H1 (cell line): ENCODE measurements at regions not wholly inside any gene's neighbourhood (a gene's known extent, or its start where the extent isn't known, plus 50 kb on each side); places are given as distances from the start of the nearest gene placed in this dataset.
A peak's percentile ranks its signal among the peaks of the same experiment; 100 is the strongest.

ENCODE experiments used
- CTCF ChIA-PET: fragments of 300-600 bp; sonication (Branson Sonifier 250); formaldehyde crosslinking; loops from one replicate; lab custom pipeline; 2021; ENCODE audit not compliant: partially characterized antibody; lab: Charles Lee
- POLR2A ChIA-PET: fragments of 300-600 bp; sonication (Branson Sonifier 250); formaldehyde crosslinking; loops from one replicate; lab custom pipeline; 2021; ENCODE audit warnings: inconsistent platforms; ENCODE audit not compliant: partially characterized antibody; lab: Charles Lee
- DNase-seq, 2 experiments: peaks; one replicate each; pipeline versions ENCODE4 v3.0.0 to v3.0.0-alpha.2; 2010 to 2022; ENCODE audit warnings: low spot score in 2 of 2, low read depth in 1 of 2, mixed read lengths in 1 of 2
- FAIRE-seq: peaks from 2 replicates; lab custom pipeline; 2011; peaks lifted over from hg19 to GRCh38; lab: Jason Lieb, UNC
- H2AFZ ChIP-seq: 2 replicates; pipeline ENCODE4 v1.8.1; 2012; ENCODE audit warnings: low read length, inconsistent platforms
- H2AK5ac ChIP-seq: 2 replicates; pipeline ENCODE4 v1.6.1; 2013; ENCODE audit warnings: low read depth, low read length
- H2BK120ac ChIP-seq: replicated peaks from 2 replicates; pipeline ENCODE3; 2013; ENCODE audit warnings: low read depth, low read length, inconsistent platforms
- H2BK12ac ChIP-seq: 2 replicates; pipeline ENCODE4 v1.6.1; 2013; ENCODE audit warnings: low read depth, low read length
- H2BK15ac ChIP-seq: 2 replicates; pipeline ENCODE4 v1.6.1; 2013; ENCODE audit warnings: low read length
- H2BK20ac ChIP-seq: 2 replicates; pipeline ENCODE4 v1.6.1; 2013; ENCODE audit warnings: low read length
- H2BK5ac ChIP-seq: 2 replicates; pipeline ENCODE4 v1.6.1; 2013; ENCODE audit warnings: low read depth, low read length
- H3K14ac ChIP-seq: 2 replicates; pipeline ENCODE4 v1.6.1; 2013; ENCODE audit warnings: inconsistent platforms; ENCODE audit not compliant: insufficient read length
- H3K18ac ChIP-seq: 2 replicates; pipeline ENCODE4 v1.6.1; 2013; ENCODE audit warnings: low read length; ENCODE audit errors: extremely low read depth
- H3K23ac ChIP-seq: 2 replicates; pipeline ENCODE4 v1.6.1; 2013; ENCODE audit warnings: inconsistent platforms; ENCODE audit not compliant: insufficient read length
- H3K23me2 ChIP-seq: 2 replicates; pipeline ENCODE4 v1.6.1; 2013; ENCODE audit warnings: low read depth, low read length
- H3K27ac ChIP-seq: 2 replicates; pipeline ENCODE4 v1.6.1; 2011; ENCODE audit warnings: low read depth, low read length, inconsistent platforms
- H3K27me3 ChIP-seq, 4 experiments: replicated peaks in 1 of 4; 1 replicate in 1 of 4; 2 replicates in 3 of 4; pipeline versions ENCODE4 v1.6.1 to v1.8.1; 2011 to 2013; ENCODE audit warnings: low read length in 3 of 4, mild to moderate bottlenecking in 3 of 4, inconsistent platforms in 2 of 4, mixed read lengths in 2 of 4, moderate library complexity in 1 of 4; ENCODE audit not compliant: control insufficient read depth in 3 of 4, insufficient read depth in 3 of 4; ENCODE audit errors: extremely low read depth in 1 of 4
- H3K36me3 ChIP-seq, 4 experiments: 2 replicates each; pipeline versions ENCODE4 v1.6.1 to v1.8.1; 2011 to 2013; ENCODE audit warnings: mild to moderate bottlenecking in 4 of 4, low read length in 3 of 4, moderate library complexity in 2 of 4, control low read depth in 1 of 4, inconsistent platforms in 1 of 4; ENCODE audit not compliant: insufficient read depth in 4 of 4, control insufficient read depth in 2 of 4
- H3K4ac ChIP-seq: replicated peaks from 2 replicates; pipeline ENCODE3; 2013; ENCODE audit warnings: low read length, low read depth, mixed read lengths, inconsistent platforms; ENCODE audit not compliant: insufficient read length
- H3K4me1 ChIP-seq, 4 experiments: replicated peaks in 1 of 4; 1 replicate in 1 of 4; 2 replicates in 3 of 4; pipeline versions ENCODE4 v1.6.1 to v1.8.1; 2011 to 2013; ENCODE audit warnings: low read length in 3 of 4, inconsistent platforms in 2 of 4, mixed read lengths in 1 of 4; ENCODE audit not compliant: insufficient read depth in 4 of 4, control insufficient read depth in 3 of 4
- H3K4me2 ChIP-seq, 2 experiments: 2 replicates each; pipeline versions ENCODE4 v1.6.1 to v1.8.1; 2011 to 2013; ENCODE audit warnings: low read depth in 2 of 2, low read length in 2 of 2, control low read depth in 1 of 2, inconsistent platforms in 1 of 2, mild to moderate bottlenecking in 1 of 2; ENCODE audit not compliant: insufficient read depth in 1 of 2
- H3K4me3 ChIP-seq, 4 experiments: fragments of 200-600, 300-600 bp in 1 of 4; sonication (generic), shearing (Covaris generic), sonication (Bioruptor Twin) in 1 of 4; 2 replicates each; pipeline versions ENCODE4 v1.5.1 to v1.8.1; 2011 to 2016; ENCODE audit warnings: low read length in 4 of 4, low read depth in 3 of 4, control low read depth in 2 of 4, inconsistent platforms in 2 of 4, mild to moderate bottlenecking in 2 of 4, mixed read lengths in 1 of 4, moderate library complexity in 1 of 4; ENCODE audit not compliant: insufficient read depth in 2 of 4; ENCODE audit errors: extremely low read depth in 1 of 4
- H3K56ac ChIP-seq: replicated peaks from 2 replicates; pipeline ENCODE3; 2013; ENCODE audit warnings: low read depth, mild to moderate bottlenecking, mixed read lengths, low read length, inconsistent platforms; ENCODE audit not compliant: insufficient read length
- H3K79me1 ChIP-seq: 2 replicates; pipeline ENCODE4 v1.6.1; 2013; ENCODE audit warnings: low read depth, low read length, control low read depth
- H3K79me2 ChIP-seq, 2 experiments: 2 replicates each; pipeline versions ENCODE4 v1.6.1 to v1.8.1; 2012 to 2013; ENCODE audit warnings: low read length in 2 of 2, mild to moderate bottlenecking in 2 of 2, inconsistent platforms in 1 of 2; ENCODE audit not compliant: insufficient read depth in 2 of 2, control insufficient read depth in 1 of 2
- H3K9ac ChIP-seq, 4 experiments: replicated peaks in 1 of 4; 1 replicate in 1 of 4; 2 replicates in 3 of 4; pipeline versions ENCODE4 v1.6.1 to v1.8.1; 2011 to 2013; ENCODE audit warnings: low read depth in 3 of 4, low read length in 3 of 4, control low read depth in 2 of 4, mild to moderate bottlenecking in 2 of 4, moderate library complexity in 2 of 4, inconsistent platforms in 1 of 4; ENCODE audit errors: extremely low read depth in 1 of 4
- H3K9me3 ChIP-seq, 2 experiments: 2 replicates each; pipeline versions ENCODE4 v1.6.1 to v1.8.1; 2012 to 2013; ENCODE audit warnings: mild to moderate bottlenecking in 2 of 2, moderate library complexity in 2 of 2, control low read depth in 1 of 2, inconsistent platforms in 1 of 2, low read depth in 1 of 2, low read length in 1 of 2, mixed read lengths in 1 of 2; ENCODE audit not compliant: insufficient read depth in 2 of 2
- H4K20me1 ChIP-seq, 2 experiments: replicated peaks in 1 of 2; 2 replicates each; pipeline versions ENCODE3 to v1.8.1; 2011 to 2013; ENCODE audit warnings: inconsistent platforms in 2 of 2, low read length in 2 of 2, mild to moderate bottlenecking in 1 of 2; ENCODE audit not compliant: insufficient read depth in 2 of 2, control insufficient read depth in 1 of 2
- H4K5ac ChIP-seq: 2 replicates; pipeline ENCODE4 v1.6.1; 2013; ENCODE audit warnings: low read length, low read depth, mixed read lengths, inconsistent platforms; ENCODE audit not compliant: insufficient read length
- H4K8ac ChIP-seq: 2 replicates; pipeline ENCODE4 v1.8.0; 2013; ENCODE audit warnings: mild to moderate bottlenecking, moderate library complexity, low read length, inconsistent platforms; ENCODE audit not compliant: insufficient read depth; ENCODE audit errors: extremely low read depth
- H4K91ac ChIP-seq: replicated peaks from 2 replicates; pipeline ENCODE3; 2013; ENCODE audit warnings: low read length, mixed read lengths, inconsistent platforms; ENCODE audit not compliant: insufficient read length
- ASH2L ChIP-seq: fragments of 200-600, 300-600 bp; sonication (generic); IDR thresholded peaks from one replicate; pipeline ENCODE4 v1.7.1; 2017; ENCODE audit warnings: low read length
- FOSL1 ChIP-seq: IDR thresholded peaks from 2 replicates; pipeline ENCODE4 v1.6.1; 2011; ENCODE audit warnings: mild to moderate bottlenecking, low read depth, low read length, moderate library complexity; ENCODE audit not compliant: insufficient read depth
- HDAC2 ChIP-seq, 2 experiments: fragments of 300-600 bp in 1 of 2; sonication (generic) in 1 of 2; IDR thresholded peaks; 2 replicates each; pipeline ENCODE4 v1.6.1; 2011 to 2012; ENCODE audit warnings: low read depth in 2 of 2, low read length in 2 of 2, mild to moderate bottlenecking in 2 of 2, moderate library complexity in 2 of 2, borderline replicate concordance in 1 of 2, inconsistent platforms in 1 of 2
- HDAC6 ChIP-seq: IDR thresholded peaks from one replicate; pipeline ENCODE4 v1.7.1; 2012; ENCODE audit warnings: low read depth, mild to moderate bottlenecking, inconsistent platforms, low read length, moderate library complexity
- JUN ChIP-seq: IDR thresholded peaks from 2 replicates; pipeline ENCODE4 v1.6.1; 2011; ENCODE audit warnings: low read depth, mild to moderate bottlenecking, improper control_type of control experiment, low read length
- POLR2A ChIP-seq, 2 experiments: IDR thresholded peaks; 1 replicate in 1 of 2; 2 replicates in 1 of 2; pipeline ENCODE4 v1.6.1; 2011; ENCODE audit warnings: low read depth in 2 of 2, low read length in 2 of 2, mild to moderate bottlenecking in 2 of 2; ENCODE audit errors: control extremely low read depth in 1 of 2
- RBBP5 ChIP-seq: IDR thresholded peaks from 2 replicates; pipeline ENCODE4 v1.7.1; 2012; ENCODE audit warnings: low read depth, mild to moderate bottlenecking, inconsistent platforms, low read length, moderate library complexity, borderline replicate concordance
- SIRT6 ChIP-seq: IDR thresholded peaks from one replicate; pipeline ENCODE4 v1.7.1; 2012; ENCODE audit warnings: low read length, inconsistent platforms
- SIX5 ChIP-seq: IDR thresholded peaks from 2 replicates; pipeline ENCODE4 v1.6.1; 2011; ENCODE audit warnings: mild to moderate bottlenecking, low read depth, low read length
- SP2 ChIP-seq: IDR thresholded peaks from 2 replicates; pipeline ENCODE4 v1.6.1; 2012; ENCODE audit warnings: mild to moderate bottlenecking, low read length, inconsistent platforms
- SUZ12 ChIP-seq: fragments of 200-600 bp; sonication (generic); IDR thresholded peaks from 2 replicates; pipeline ENCODE4 v1.6.1; 2012; ENCODE audit warnings: mild to moderate bottlenecking, inconsistent platforms, low read length, moderate library complexity, mixed read lengths
- TAF7 ChIP-seq: optimal IDR thresholded peaks from 2 replicates; pipeline ENCODE3; 2011; ENCODE audit warnings: low read depth, mild to moderate bottlenecking, inconsistent platforms, low read length, moderate library complexity, borderline replicate concordance
- ZNF274 ChIP-seq: IDR thresholded peaks from 2 replicates; pipeline ENCODE4 v1.7.0; 2012; ENCODE audit warnings: low read length, borderline replicate concordance; ENCODE audit errors: extremely low read depth
- WGBS, 2 experiments: shearing (Covaris generic) in 1 of 2; methylation state at CpG; one replicate each; pipeline versions ENCODE4 v1.1.6 to v1.1.7; 2013 to 2015; ENCODE audit warnings: low lambda C conversion rate in 2 of 2, mixed read lengths in 2 of 2, inconsistent platforms in 1 of 2, low coverage in 1 of 2, missing lambda C conversion rate in 1 of 2; ENCODE audit not compliant: insufficient replicate concordance in 2 of 2, insufficient coverage in 1 of 2, insufficient read length in 1 of 2; ENCODE audit errors: extremely low coverage in 1 of 2, missing lambda C conversion rate in 1 of 2; 5-methylcytosine and 5-hydroxymethylcytosine counted together

DNA sequence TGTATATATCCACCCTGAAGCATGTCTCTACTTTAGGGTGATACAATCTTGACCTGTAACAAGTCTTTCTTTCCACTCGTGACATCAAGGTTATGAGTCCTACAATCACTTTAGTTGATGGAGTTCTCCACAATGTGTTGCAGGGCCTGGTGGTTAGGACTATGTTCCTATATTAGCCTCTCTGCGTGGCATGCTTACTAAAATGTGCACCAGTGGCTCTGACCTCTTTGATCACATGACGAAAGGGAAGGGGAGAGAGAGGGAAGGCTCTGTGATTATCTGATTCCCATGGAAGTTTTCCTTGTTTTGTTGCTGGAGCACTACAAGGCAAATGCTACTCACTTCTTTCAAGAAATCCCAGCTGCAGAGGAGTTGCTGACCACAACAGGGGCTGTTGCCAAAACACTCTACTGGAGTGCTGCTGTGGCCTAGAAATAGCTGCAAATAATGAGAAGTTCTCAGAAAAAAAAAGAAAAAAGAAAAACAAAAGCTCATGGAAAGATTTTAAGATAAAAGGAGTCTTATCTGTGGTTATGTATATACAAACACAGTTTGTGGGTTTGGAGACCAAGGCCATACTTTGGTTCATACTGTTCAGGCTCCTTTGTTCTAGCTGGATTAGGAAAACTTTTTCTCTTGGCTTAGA, 272.8 kb upstream of the MMADHC start:
- Histone ChIP-seq H2AK5ac (no peak overlapping the region), H3K4me3 (no peak overlapping the region), H3K23ac (no peak overlapping the region), H2BK20ac (no peak overlapping the region), H3K56ac (no peak overlapping the region), H3K9ac (no peak overlapping the region), H2BK5ac (no peak overlapping the region), H3K4me1 (no peaks in the 10 kb centered on the region), H2BK12ac (no peak overlapping the region), H3K79me1 (no peaks in the 10 kb centered on the region), H3K18ac (no peak overlapping the region), H3K23me2 (no peaks in the 10 kb centered on the region), H2BK120ac (no peak overlapping the region), H4K5ac (no peak overlapping the region), H3K4ac (no peak overlapping the region), H4K8ac (no peak overlapping the region), H3K27ac (no peak overlapping the region), H3K4me2 (no peak overlapping the region), H3K36me3 (no peaks in the 10 kb centered on the region), H4K20me1 (no peaks in the 10 kb centered on the region), H4K91ac (no peak overlapping the region), H3K9me3 (no peaks in the 10 kb centered on the region), H3K14ac (no peak overlapping the region), H2BK15ac (no peak overlapping the region), H3K79me2 (no peaks in the 10 kb centered on the region), H2AFZ (0 out of 2 replicates have a peak overlapping the region, but pooled peaks have one; percentile 25), H3K27me3 (no peaks in the 10 kb centered on the region)
- no peak for FAIRE-seq
- WGBS, 2 experiments, result 95% methylated on average over 3 of the region's 3 CpGs; no CpG with 5 or more reads in 1 of the 2 experiments
- ChIA-PET POLR2A (no interaction called here), CTCF (no interaction called here)
- TF ChIP-seq POLR2A (IDR thresholded peaks at IDR 0.05; ENCODE audit: control extremely low read depth in 1 of 2, low read depth in 2 of 2, low read length in 2 of 2) (no peak), TAF7 (no peak), FOSL1 (no peak), RBBP5 (no peak), SIX5 (no peak), SIRT6 (no peak), HDAC2 (IDR thresholded peaks at IDR 0.05; ENCODE audit: borderline replicate concordance in 1 of 2, low read depth in 2 of 2, low read length in 2 of 2) (no peak), SUZ12 (no peak), ASH2L (no peak), ZNF274 (no peak), SP2 (no peak), JUN (no peak), HDAC6 (no peak)
- no peak for DNase-seq
